Glutamatergic neuron (in vitro differentiated cells): ENCODE measurements at regions not wholly inside any gene's neighbourhood (a gene's known extent, or its start where the extent isn't known, plus 50 kb on each side); places are given as distances from the start of the nearest gene placed in this dataset.

Experiments used
- DNase-seq: peaks from one replicate; pipeline ENCODE4 v3.0.0; 2022
- H3K27ac Mint-ChIP-seq: one replicate; pipeline ENCODE4 v1.8.0; 2020; ENCODE audit warnings: mild to moderate bottlenecking, mixed read lengths, inconsistent platforms; ENCODE audit not compliant: unreplicated experiment
- H3K27me3 Mint-ChIP-seq: one replicate; pipeline ENCODE4 v1.8.0; 2020; ENCODE audit warnings: mild to moderate bottlenecking, moderate library complexity, mixed read lengths, inconsistent platforms; ENCODE audit not compliant: unreplicated experiment
- H3K36me3 Mint-ChIP-seq: one replicate; pipeline ENCODE4 v1.8.0; 2020; ENCODE audit warnings: mild to moderate bottlenecking, mixed read lengths, inconsistent platforms; ENCODE audit not compliant: unreplicated experiment
- H3K4me1 Mint-ChIP-seq: one replicate; pipeline ENCODE4 v1.8.0; 2020; ENCODE audit warnings: mild to moderate bottlenecking, low read depth, mixed read lengths, inconsistent platforms; ENCODE audit not compliant: unreplicated experiment
- H3K4me3 Mint-ChIP-seq: one replicate; pipeline ENCODE4 v1.8.0; 2020; ENCODE audit warnings: mild to moderate bottlenecking, mixed read lengths, inconsistent platforms; ENCODE audit not compliant: unreplicated experiment
- H3K9me3 Mint-ChIP-seq: one replicate; pipeline ENCODE4 v1.8.0; 2020; ENCODE audit warnings: mild to moderate bottlenecking, moderate library complexity, mixed read lengths, inconsistent platforms; ENCODE audit not compliant: unreplicated experiment
- TF ChIP-seq, protein P1 (sequence below): fragments of 200-600 bp; sonication (generic); IDR thresholded peaks from one replicate; pipeline ENCODE4 v1.5.0; 2021; ENCODE audit not compliant: partially characterized antibody, unreplicated experiment

DNA sequence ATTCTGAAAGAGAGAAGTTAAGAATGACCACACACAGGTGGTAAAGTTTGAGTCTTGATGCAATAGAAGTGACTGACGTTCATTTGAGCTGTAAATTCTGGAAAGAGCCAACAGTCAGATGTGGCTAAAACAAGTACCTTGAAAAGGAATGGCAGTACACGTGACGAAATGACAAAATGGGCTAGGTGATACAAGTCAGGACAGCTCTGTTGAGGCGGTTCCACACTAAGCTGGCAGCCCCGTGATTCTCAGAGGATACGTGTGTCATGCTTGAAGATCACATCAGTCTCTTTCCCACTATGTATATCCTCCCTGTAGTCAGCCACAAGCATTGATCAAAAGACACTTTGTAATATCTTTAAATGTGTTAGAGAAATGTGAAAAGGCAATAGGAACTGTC is 881.3 kb upstream of the ADGRL2 start:
- Mint-ChIP-seq H3K9me3 (no peaks in the 10 kb centered on the region), H3K4me1 (no peaks in the 10 kb centered on the region), H3K27ac (no peak overlapping the region), H3K4me3 (no peak overlapping the region), H3K36me3 (no peaks in the 10 kb centered on the region), H3K27me3 (no peaks in the 10 kb centered on the region)
- TF ChIP-seq, protein P1, sequence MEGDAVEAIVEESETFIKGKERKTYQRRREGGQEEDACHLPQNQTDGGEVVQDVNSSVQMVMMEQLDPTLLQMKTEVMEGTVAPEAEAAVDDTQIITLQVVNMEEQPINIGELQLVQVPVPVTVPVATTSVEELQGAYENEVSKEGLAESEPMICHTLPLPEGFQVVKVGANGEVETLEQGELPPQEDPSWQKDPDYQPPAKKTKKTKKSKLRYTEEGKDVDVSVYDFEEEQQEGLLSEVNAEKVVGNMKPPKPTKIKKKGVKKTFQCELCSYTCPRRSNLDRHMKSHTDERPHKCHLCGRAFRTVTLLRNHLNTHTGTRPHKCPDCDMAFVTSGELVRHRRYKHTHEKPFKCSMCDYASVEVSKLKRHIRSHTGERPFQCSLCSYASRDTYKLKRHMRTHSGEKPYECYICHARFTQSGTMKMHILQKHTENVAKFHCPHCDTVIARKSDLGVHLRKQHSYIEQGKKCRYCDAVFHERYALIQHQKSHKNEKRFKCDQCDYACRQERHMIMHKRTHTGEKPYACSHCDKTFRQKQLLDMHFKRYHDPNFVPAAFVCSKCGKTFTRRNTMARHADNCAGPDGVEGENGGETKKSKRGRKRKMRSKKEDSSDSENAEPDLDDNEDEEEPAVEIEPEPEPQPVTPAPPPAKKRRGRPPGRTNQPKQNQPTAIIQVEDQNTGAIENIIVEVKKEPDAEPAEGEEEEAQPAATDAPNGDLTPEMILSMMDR = no peak
- DNase-seq = no peak

- no peak for DNase-seq
- TF ChIP-seq, protein P1 = no peak
- H3K9me3 Mint-ChIP-seq = no peaks in the 10 kb centered on the region
- no peaks in the 10 kb centered on the region for H3K36me3 Mint-ChIP-seq
- H3K4me1 Mint-ChIP-seq = no peaks in the 10 kb centered on the region
- no peak overlapping the region for H3K27ac Mint-ChIP-seq
- H3K27me3 Mint-ChIP-seq = no peaks in the 10 kb centered on the region
- H3K4me3 Mint-ChIP-seq = no peak overlapping the region
Measured at GRCh38 chr1:80918380-80918779, 882.4 kb upstream of the ADGRL2 start.

- no peaks in the 10 kb centered on the region for H3K27me3 Mint-ChIP-seq
- H3K27ac Mint-ChIP-seq = no peak overlapping the region
- no peaks in the 10 kb centered on the region for H3K36me3 Mint-ChIP-seq
- H3K9me3 Mint-ChIP-seq = no peaks in the 10 kb centered on the region
- H3K4me1 Mint-ChIP-seq = no peaks in the 10 kb centered on the region
- TF ChIP-seq, protein P1 = no peak
- no peak for DNase-seq
- H3K4me3 Mint-ChIP-seq = no peak overlapping the region
Measured at GRCh38 chr1:80917826-80918225, 882.9 kb upstream of the ADGRL2 start.

- Mint-ChIP-seq H3K4me1 (no peaks in the 10 kb centered on the region), H3K27ac (no peak overlapping the region), H3K4me3 (no peak overlapping the region), H3K36me3 (no peaks in the 10 kb centered on the region), H3K9me3 (no peaks in the 10 kb centered on the region), H3K27me3 (no peaks in the 10 kb centered on the region)
- TF ChIP-seq, protein P1 = no peak
- DNase-seq = no peak
Measured at GRCh38 chr1:80917225-80917624, 883.5 kb upstream of the ADGRL2 start.

DNA sequence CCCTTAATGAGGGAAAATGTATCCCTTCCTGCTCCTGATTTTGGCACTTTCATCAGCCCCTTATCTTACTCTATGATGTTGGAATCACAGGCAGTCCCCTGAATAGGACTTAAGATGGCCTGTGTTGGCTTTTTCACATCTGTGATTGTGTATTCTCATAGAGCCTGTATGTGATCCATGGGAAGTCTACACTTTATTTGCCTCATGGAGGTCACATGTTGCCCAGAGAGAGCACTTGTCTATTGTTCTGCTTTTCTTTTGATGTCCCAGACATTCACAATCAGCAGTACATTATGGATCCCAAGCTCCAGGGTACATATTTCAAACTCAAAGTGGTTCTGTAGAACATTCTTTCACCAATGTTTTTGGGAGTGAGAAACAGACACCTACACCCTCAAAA is 885.2 kb upstream of the ADGRL2 start:
- no peak overlapping the region for H3K27ac Mint-ChIP-seq
- H3K4me3 Mint-ChIP-seq = no peak overlapping the region
- H3K36me3 Mint-ChIP-seq = no peaks in the 10 kb centered on the region
- no peaks in the 10 kb centered on the region for H3K9me3 Mint-ChIP-seq
- no peaks in the 10 kb centered on the region for H3K27me3 Mint-ChIP-seq
- TF ChIP-seq, protein P1 = no peak
- H3K4me1 Mint-ChIP-seq = no peaks in the 10 kb centered on the region
- no peak for DNase-seq
